GM06990 (cell line): ENCODE measurements at regions not wholly inside any gene's neighbourhood (a gene's known extent, or its start where the extent isn't known, plus 50 kb on each side); places are given as distances from the start of the nearest gene placed in this dataset.

Experiments used
- DNase-seq: peaks from one replicate; pipeline ENCODE4 v3.0.0-alpha.2; 2011; ENCODE audit not compliant: insufficient read length; ENCODE audit errors: extremely low read depth
- H3K27me3 ChIP-seq: replicated peaks from 2 replicates; pipeline ENCODE4 v1.6.0; 2011; ENCODE audit warnings: low read length; ENCODE audit not compliant: control insufficient read depth, insufficient read depth
- H3K36me3 ChIP-seq: 2 replicates; pipeline ENCODE4 v1.5.1; 2011; ENCODE audit warnings: low read length; ENCODE audit not compliant: control insufficient read depth, insufficient read depth
- H3K4me3 ChIP-seq: replicated peaks from 2 replicates; pipeline ENCODE4 v1.5.1; 2011; ENCODE audit warnings: low read depth, mild to moderate bottlenecking, control low read depth, low read length
- TF ChIP-seq, protein P1 (sequence below): IDR thresholded peaks from 2 replicates; pipeline ENCODE4 v1.5.1; 2011; ENCODE audit warnings: low read length, control low read depth, mild to moderate bottlenecking, inconsistent platforms; ENCODE audit not compliant: insufficient read depth, poor library complexity, severe bottlenecking

DNA sequence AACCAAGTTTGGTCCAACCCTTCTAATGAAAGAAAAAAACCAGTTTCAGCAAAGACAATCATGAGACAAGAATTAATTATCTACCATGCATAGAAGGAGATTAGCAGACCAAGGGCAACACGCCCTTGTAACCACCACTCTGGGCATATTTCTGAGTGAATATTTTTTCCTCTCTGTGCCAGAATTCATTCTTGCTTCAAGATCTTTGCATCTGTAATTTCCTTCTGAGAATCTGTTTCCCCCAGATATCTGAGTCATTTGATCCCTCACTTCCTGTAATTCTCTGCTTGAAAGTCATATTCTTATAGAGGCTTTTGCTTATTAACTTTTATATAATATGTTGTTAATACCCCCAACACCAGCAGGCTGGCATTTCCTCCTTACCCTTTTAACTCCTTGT lies 243.7 kb downstream of the SLC16A7 start:
- DNase-seq: no peak
- H3K4me3 ChIP-seq: no peak overlapping the region

DNA sequence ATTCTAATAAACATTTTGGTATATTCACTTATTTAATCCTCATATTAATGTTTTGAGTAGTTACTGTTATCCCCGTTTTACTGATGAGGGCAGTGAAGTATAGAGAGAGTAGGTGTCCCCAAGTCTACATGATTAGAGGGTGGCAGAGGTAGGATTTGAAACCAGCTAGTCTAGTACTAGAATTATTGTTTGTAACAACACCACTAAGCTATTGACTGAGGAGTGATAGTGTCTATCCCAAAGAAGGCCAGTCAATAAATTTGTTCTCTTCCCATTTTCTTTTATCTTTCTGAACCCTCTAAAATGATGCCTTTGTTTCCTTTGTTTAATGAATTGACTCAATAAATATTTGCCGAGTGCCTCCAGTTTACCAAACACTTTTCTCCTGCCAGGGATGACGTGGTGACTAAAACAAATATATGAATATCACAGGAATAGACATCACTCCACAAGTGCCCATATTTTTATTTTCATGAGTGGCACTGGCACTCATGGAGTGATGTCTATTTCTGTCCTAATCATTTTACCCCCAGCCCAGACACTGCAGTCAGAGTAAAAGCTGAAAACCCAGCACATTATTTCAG lies 247.5 kb downstream of the SLC16A7 start:
- H3K27me3 ChIP-seq: no peaks in the 10 kb centered on the region
- no peak for DNase-seq
- H3K36me3 ChIP-seq: no peaks in the 10 kb centered on the region
- H3K4me3 ChIP-seq: no peak overlapping the region
- TF ChIP-seq, protein P1, sequence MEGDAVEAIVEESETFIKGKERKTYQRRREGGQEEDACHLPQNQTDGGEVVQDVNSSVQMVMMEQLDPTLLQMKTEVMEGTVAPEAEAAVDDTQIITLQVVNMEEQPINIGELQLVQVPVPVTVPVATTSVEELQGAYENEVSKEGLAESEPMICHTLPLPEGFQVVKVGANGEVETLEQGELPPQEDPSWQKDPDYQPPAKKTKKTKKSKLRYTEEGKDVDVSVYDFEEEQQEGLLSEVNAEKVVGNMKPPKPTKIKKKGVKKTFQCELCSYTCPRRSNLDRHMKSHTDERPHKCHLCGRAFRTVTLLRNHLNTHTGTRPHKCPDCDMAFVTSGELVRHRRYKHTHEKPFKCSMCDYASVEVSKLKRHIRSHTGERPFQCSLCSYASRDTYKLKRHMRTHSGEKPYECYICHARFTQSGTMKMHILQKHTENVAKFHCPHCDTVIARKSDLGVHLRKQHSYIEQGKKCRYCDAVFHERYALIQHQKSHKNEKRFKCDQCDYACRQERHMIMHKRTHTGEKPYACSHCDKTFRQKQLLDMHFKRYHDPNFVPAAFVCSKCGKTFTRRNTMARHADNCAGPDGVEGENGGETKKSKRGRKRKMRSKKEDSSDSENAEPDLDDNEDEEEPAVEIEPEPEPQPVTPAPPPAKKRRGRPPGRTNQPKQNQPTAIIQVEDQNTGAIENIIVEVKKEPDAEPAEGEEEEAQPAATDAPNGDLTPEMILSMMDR: no peak

More for the DNA sequence above, 243.7 kb downstream of the SLC16A7 start:
- H3K36me3 ChIP-seq: no peaks in the 10 kb centered on the region
- no peaks in the 10 kb centered on the region for H3K27me3 ChIP-seq
- TF ChIP-seq, protein P1: no peak

DNA sequence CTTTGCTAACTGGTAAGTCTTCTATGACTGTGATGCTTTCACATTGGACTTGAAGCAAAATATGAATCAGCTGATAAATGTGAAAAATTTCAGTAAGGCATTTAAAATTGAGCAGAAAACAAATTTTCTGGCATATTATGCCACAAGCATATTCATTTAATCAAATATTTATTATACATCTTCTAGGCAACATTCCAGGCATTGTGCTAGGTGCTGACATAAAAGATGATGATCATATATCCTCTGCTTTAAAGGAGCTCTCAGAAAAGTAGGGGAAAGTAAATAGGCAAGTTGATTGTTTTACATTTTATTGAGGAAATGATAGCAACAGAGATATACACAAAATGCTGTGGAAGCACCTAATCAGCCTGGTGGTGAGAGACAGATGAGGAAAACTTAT lies 248.9 kb downstream of the SLC16A7 start:
- TF ChIP-seq, protein P1: no peak
- H3K27me3 ChIP-seq: no peaks in the 10 kb centered on the region
- no peak for DNase-seq
- H3K36me3 ChIP-seq: no peaks in the 10 kb centered on the region
- H3K4me3 ChIP-seq: no peak overlapping the region

DNA sequence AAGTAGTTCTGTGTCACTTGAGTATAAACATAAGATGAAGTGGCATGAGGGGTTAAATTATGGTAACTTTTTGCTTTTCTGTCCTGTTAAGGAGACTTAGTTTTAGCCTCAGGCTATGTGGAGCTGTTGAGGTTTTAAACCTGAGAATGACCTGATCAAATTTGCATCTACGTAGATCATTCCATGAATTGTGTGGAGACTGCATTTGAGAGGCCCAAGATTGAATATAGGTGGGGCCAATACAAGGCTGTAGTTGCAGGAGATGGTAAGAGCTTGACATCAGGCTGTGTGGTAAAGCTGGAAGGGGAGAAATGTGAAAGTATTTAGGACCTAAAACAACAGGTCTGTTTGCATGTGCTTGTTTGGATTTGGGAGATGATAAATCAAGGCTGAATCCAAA lies 249.5 kb downstream of the SLC16A7 start:
- TF ChIP-seq, protein P1: no peak
- no peaks in the 10 kb centered on the region for H3K27me3 ChIP-seq
- H3K4me3 ChIP-seq: no peak overlapping the region
- H3K36me3 ChIP-seq: no peaks in the 10 kb centered on the region
- DNase-seq: no peak

DNA sequence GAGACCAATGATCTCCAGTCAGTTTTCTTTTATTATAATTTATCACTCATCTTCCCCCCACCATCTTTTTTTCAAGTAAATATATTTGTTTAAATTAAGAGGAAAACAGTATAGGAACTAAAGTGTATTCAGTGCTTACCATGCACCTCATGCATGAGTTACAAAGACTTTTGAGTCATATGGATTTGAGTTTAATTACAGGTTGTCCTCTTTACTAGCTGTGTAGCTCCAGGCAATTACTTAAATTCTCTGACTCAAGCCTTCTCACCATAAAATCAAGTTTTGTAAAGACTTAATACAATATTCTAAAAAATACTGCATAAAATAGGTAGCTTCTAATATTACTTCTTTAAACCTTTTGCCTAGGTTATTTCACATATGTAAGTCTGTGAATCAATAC lies 251.3 kb downstream of the SLC16A7 start:
- Histone ChIP-seq H3K36me3 (no peaks in the 10 kb centered on the region), H3K4me3 (no peak overlapping the region), H3K27me3 (no peaks in the 10 kb centered on the region)
- no peak for DNase-seq
- TF ChIP-seq, protein P1: no peak

DNA sequence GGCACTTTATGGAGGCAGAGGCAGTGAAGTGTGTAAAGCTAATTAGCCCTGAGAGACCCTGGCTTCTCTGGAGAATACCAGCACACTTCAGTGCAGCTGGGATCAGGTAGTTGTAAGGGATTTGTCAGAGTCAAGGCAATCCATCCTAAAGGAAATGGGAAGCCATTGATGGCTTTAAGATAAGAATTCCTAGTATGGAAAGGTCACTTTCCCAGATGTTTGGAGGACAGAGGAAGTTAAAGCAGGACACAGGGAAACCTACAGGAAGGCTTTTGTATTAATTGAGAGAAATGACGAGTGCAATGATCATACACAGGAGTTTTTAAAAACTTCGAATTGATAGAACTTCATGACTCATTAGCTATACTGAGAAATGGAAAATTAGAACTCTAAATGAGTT lies 254.4 kb downstream of the SLC16A7 start:
- H3K36me3 ChIP-seq: no peaks in the 10 kb centered on the region
- no peak overlapping the region for H3K4me3 ChIP-seq
- TF ChIP-seq, protein P1: no peak
- no peaks in the 10 kb centered on the region for H3K27me3 ChIP-seq
- no peak for DNase-seq
